ENCODE measurements at regions not wholly inside any gene's neighbourhood (a gene's known extent, or its start where the extent isn't known, plus 50 kb on each side); places are given as distances from the start of the nearest gene placed in this dataset.
"Not testable (repeated sequence)": the region's sequence is repeated elsewhere in the genome, so short reads cannot be mapped to it uniquely, and the experiment has no call there.

DNA sequence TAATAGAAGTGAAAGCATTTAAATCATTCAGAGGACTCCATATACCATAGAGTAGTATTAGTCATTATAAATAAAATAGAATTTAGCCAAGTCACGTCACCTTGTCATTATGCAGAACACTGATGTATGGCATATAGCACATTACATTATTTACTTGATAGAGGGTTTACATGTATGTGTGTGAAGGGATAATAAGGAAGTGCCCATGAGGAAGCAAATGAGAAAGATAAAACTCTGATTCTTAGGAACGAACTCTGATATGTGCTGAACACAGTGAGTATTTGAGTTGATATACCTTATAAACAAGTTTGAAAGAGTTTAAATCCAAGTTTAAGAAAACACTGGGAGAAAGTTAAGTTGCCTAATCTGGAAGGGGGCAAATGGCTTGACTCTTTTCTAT, 160.5 kb upstream of the NDST3 start:
- intact Hi-C loops (cut with DNase I) = no loop called here
- DNase-seq = no peak

DNA sequence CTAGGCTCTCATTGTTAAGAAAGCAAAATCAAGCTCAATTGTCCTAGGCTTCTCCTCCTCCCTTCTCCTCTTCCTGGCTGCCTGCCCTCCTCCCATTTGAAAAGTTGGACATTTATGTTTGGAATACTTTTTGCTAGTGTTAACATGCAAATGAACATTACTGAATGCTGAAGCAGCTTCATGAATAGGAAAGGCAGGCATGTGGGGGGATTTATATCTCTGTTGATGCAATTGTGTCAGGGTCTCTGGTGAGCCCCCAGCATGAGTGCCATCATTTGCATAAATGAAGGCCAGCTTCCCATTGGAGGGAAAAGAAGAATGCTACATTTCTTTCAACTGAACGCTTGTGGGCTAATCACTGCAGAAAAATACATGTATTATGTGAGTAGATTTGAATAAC, 160.1 kb upstream of the NDST3 start:
- DNase-seq = no peak

GRCh38 chr4:117889978-117890377, 144.3 kb upstream of the NDST3 start:
- intact Hi-C loops (cut with DNase I) = no loop called here

More for the DNA sequence above, 160.1 kb upstream of the NDST3 start:
- intact Hi-C loops (cut with DNase I) = no loop called here

DNA sequence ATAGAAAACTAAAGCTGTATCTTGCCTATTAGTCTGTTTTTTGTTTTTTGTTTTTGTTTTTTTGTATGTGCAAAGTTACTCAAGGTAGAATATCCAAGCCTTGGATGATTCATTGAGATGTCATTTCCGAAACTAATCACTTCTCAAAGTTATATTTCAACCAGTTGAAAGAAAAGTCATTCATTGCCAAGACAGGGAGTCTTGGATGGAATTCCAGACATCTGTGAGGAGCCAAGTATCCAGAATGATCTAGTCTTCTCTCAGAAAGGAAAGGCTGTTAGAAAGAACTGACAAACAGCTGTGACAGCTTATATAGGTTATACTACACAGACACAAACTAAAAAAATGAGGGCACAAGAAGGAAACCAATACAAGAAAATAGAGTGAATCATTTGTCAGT, 141.1 kb upstream of the NDST3 start:
- DNase-seq = no peak
- intact Hi-C loops (cut with DNase I) = no loop called here

More at GRCh38 chr4:117889978-117890377, 144.3 kb upstream of the NDST3 start:
- DNase-seq = no peak

DNA sequence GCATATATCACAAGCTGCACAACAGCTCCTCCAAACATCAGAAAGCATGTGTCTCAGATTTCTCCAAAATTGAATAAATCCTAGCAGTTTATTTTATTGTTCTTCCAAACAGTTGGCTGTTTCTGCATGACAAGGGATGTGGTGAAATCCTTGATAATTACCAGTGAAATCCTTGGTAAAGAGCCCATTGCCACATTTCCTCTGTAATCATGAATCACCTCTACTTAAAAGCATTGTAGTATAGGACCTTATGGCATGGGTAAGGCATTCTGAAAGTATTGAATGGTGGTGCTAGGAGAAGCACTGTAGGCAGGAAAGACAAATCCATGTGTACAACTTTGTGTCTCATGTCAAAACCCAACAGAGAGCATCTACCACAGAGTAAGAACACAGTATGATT, 135.8 kb upstream of the NDST3 start:
- no peak for DNase-seq
- intact Hi-C loops (cut with DNase I) = no loop called here

DNA sequence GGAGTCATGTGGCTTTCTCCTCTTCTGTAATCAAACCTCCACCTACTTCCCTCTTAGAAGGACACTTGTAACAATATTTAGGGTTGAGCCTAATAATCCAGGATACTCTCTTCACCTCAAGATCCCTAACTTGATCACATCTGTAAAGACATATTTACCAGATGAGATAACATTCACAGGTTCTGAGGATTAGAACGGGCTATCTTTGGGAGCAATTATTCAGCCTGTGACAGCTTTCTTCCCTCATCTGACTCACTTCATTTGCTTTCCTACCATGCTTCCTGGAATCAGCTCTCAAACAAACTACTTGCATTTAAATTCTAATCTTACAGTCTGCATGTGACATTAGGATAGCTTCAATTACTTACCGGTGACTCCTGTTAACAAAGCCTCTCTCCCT, 133.5 kb upstream of the NDST3 start:
- intact Hi-C loops (cut with DNase I) = no loop called here
- DNase-seq = no peak

- intact Hi-C loops (cut with DNase I) = no loop called here
- DNase-seq = no peak
Observed at GRCh38 chr4:117907646-117908045, 126.6 kb upstream of the NDST3 start.

DNA sequence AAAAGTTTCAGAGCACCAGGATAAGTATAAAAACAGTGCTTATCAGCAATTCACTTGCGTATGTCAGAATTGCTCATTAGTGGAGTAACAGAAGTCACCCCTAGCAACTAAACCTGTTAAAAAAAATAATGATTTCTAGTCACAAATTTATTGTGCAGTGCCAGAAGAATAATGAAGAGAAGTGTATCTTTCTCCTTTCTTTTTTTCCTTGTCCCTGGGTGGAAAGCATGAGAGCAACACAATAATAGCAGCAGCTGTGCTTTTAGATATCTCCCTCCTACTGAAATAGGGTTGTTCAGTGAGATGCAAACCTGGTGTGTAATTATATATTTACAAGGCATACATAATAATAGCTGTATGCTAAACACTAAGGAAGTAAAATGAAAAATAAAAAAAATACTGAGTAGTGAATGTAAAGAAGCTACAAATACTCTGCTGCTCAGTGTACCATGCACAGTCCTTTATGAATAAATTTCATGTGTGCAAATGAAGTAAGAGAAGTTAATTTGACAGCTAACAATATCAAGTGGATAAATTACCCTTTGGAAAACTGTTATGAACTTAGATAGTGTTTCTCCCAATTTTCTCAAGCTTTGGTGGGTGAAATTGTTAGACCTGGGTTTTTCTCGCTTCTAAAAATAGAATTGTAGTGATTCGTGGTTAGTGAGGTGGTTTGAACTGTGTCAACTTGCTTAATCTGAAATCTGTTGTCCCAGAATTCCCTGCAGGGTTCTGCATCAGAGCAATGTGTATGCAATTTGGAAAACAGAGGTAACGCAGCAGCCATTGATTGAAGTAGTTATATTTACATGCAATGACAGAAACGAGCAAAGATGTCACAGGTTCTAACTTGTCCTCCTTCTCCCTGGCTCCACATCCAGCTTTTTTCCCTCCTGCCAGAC, 125.7 kb upstream of the NDST3 start:
- intact Hi-C loops (cut with DNase I) = no loop called here
- no peak for DNase-seq

GRCh38 chr4:117916728-117917127, 117.6 kb upstream of the NDST3 start:
- peak in 1 of 10 donors; percentile 57 for DNase-seq
- intact Hi-C loops (cut with DNase I) = no loop called here

DNA sequence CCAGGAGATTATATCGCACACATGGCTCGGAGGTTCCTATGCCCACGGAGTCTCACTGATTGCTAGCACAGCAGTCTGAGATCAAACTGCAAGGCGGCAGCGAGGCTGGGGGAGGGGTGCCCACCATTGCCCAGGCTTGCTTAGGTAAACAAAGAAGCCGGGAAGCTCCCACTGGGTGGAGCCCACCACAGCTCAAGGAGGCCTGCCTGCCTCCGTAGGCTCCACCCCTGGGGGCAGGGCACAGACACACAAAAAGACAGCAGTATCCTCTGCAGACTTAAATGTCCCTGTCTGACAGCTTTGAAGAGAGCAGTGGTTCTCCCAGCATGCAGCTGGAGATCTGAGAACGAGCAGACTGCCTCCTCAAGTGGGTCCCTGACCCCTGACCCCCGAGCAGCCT, 112.0 kb upstream of the NDST3 start:
- intact Hi-C loops (cut with DNase I); DNase-seq: not testable (repeated sequence)

DNA sequence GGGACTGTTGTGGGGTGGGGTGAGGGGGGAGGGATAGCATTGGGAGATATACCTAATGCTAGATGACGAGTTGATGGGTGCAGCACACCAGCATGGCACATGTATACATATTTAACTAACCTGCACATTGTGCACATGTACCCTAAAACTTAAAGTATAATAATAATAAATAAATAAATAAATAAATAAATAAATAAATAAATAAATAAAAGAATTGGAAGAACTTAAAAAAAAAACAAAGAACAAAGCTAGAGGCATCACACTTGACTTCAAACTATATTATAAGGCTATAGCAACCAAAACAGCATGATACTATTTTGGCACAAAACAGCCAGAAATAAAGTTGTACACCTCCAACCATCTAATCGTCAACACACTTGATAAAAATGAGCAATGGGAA, 106.5 kb upstream of the NDST3 start:
- DNase-seq; intact Hi-C loops (cut with DNase I): not testable (repeated sequence)

- intact Hi-C loops (cut with DNase I) = no loop called here
- peak in 1 of 10 donors; percentile 51 for DNase-seq
Observed at GRCh38 chr4:117941611-117942010, 92.7 kb upstream of the NDST3 start.

- intact Hi-C loops (cut with DNase I) = no loop called here
- DNase-seq = peak in 1 of 10 donors; percentile 28
Observed at GRCh38 chr4:117949621-117950020, 84.7 kb upstream of the NDST3 start.

DNA sequence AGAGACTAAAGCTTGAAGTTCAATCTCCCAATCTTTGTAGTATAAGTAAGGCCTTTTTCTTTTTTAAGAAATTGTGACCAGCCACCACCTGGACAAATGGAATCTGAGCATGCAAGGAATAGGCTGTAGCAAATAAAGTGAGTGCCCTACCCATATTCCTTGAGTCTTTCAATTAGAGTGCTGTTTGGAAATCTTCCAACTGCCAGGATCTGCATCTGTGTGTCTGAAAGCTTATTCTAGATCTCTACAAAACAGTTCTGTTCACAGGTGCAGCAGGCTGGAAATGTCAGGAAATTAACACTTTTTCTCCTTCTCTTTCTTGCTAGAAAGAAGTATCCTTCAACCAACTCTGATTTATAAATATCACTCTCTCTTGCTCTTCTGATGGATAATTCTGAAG, 76.7 kb upstream of the NDST3 start:
- no peak for DNase-seq
- intact Hi-C loops (cut with DNase I) = no loop called here

GRCh38 chr4:117965622-117966021, 68.7 kb upstream of the NDST3 start:
- DNase-seq = peak in 7 of 10 donors; percentile 15 to 87 (median 41)
- intact Hi-C loops (cut with DNase I) = no loop called here

- no peak for DNase-seq
- intact Hi-C loops (cut with DNase I) = no loop called here
Observed at GRCh38 chr4:117968606-117969005, 65.7 kb upstream of the NDST3 start.

GRCh38 chr4:117971403-117971802, 62.9 kb upstream of the NDST3 start:
- intact Hi-C loops (cut with DNase I) = no loop called here
- no peak for DNase-seq

DNA sequence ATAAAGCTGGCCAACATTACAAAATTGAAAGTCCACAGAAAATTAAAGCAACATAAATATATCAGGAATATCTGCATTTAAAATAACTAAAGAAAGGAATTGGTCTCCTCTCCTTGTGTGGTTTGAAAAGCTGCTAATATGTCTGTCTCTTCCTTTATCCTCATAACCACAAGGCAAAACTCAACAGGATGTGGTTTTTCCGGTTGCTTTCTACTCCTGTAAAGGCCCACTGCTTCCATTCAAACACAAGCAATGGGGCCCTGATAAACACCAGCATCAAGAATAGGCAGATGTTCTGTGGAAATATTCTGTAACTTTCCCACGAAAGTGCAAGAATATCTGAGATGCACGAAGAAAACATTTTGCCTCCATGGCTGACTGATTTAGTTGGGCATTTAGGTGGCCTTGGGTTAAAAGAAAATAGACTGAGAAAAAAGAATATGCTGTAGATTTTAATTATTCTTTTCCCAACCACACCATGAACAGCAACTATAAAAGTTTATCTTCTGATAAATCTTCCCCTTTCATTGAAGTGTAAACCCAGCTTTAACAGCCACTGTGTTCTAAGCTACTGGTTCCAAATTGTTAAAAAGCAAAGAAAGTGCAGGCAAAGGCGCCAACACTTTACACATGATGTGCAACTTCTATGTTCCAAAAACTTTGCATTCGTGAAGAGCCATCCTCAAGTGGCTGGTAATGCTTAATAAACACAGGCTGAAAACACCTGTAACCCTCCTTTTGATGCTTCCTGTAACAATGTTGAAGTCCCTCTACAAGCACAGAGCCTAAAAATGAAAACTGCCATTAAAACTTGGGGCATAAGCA, 50.5 kb upstream of the NDST3 start:
- intact Hi-C loops (cut with DNase I) = no loop called here

GRCh38 chr4:117984366-117984680, 50.0 kb upstream of the NDST3 start:
- DNase-seq = no peak
- intact Hi-C loops (cut with DNase I) = no loop called here

More for the DNA sequence above, 50.5 kb upstream of the NDST3 start:
- DNase-seq = no peak

Data from posterior cingulate gyrus (tissue), 11 donors.